Astrocyte (in vitro differentiated cells and primary cell): ENCODE measurements at regions not wholly inside any gene's neighbourhood (a gene's known extent, or its start where the extent isn't known, plus 50 kb on each side); places are given as distances from the start of the nearest gene placed in this dataset.

Experiments used
- EZH2 ChIP-seq: IDR thresholded peaks from 2 replicates; pipeline ENCODE4 v1.6.1; 2012; ENCODE audit warnings: mild to moderate bottlenecking, low read length, inconsistent platforms; ENCODE audit not compliant: insufficient read depth
- TF ChIP-seq, protein P1 (sequence below): IDR thresholded peaks from 2 replicates; pipeline ENCODE4 v1.5.1; 2011; ENCODE audit warnings: low read depth, mild to moderate bottlenecking, inconsistent platforms, low read length, moderate library complexity; ENCODE audit not compliant: insufficient read depth

DNA sequence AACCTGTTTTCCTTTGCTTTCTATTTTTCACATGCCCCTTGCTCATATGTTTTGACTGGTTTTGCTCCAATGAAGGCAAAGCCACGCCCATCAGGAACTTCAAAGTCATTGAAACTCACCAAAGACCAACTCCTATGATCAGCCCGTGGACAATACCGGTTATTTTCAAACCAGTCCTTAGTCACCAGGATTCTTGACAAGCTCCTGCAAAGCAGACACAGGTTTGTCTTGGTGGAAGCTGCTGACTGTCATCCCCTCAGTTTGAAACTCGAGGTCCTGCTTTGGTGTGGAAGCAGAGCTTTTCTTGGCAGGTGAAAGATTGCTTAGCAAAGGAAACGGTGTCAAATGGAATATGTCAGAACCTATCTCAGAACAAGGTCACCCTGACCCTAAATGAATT is 384.7 kb upstream of the CXADR start:
- TF ChIP-seq EZH2 = no peak
- TF ChIP-seq, protein P1, sequence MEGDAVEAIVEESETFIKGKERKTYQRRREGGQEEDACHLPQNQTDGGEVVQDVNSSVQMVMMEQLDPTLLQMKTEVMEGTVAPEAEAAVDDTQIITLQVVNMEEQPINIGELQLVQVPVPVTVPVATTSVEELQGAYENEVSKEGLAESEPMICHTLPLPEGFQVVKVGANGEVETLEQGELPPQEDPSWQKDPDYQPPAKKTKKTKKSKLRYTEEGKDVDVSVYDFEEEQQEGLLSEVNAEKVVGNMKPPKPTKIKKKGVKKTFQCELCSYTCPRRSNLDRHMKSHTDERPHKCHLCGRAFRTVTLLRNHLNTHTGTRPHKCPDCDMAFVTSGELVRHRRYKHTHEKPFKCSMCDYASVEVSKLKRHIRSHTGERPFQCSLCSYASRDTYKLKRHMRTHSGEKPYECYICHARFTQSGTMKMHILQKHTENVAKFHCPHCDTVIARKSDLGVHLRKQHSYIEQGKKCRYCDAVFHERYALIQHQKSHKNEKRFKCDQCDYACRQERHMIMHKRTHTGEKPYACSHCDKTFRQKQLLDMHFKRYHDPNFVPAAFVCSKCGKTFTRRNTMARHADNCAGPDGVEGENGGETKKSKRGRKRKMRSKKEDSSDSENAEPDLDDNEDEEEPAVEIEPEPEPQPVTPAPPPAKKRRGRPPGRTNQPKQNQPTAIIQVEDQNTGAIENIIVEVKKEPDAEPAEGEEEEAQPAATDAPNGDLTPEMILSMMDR = no peak
